Embryonic facial prominence (tissue), 1 donor: ENCODE measurements at regions not wholly inside any gene's neighbourhood (a gene's known extent, or its start where the extent isn't known, plus 50 kb on each side); places are given as distances from the start of the nearest gene placed in this dataset.
"Not testable (repeated sequence)": the region's sequence is repeated elsewhere in the genome, so short reads cannot be mapped to it uniquely, and the experiment has no call there.

ENCODE experiments used
- DNase-seq: peaks from one replicate; pipeline ENCODE4 v3.0.0-alpha.2; 2016; ENCODE audit errors: extremely low spot score

- no peak for DNase-seq
Observed at GRCh38 chr4:65265526-65265925, 404.8 kb downstream of the EPHA5 start.

GRCh38 chr4:65259296-65259695 is 411.0 kb downstream of the EPHA5 start:
- no peak for DNase-seq

DNA sequence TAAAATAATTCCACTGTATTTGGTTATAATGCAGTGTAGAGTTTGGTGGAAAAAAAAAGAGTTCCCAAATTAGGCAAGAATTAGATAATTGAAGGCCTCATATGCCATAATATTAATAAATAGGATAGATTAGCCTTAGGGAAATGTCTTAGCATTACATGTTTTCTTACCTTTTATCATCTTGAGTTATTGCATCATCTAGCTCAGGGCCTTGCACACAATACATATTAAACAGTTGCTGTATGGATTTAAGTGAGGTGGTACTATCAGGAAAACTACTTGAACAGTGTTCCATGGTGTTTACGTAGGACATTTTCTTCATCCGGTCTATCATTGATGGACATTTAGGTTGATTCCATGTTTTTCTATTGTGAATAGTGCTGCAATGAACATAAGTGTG is 419.4 kb downstream of the EPHA5 start:
- DNase-seq: no peak

- DNase-seq: no peak
Observed at GRCh38 chr4:65249111-65249510, 421.2 kb downstream of the EPHA5 start.

- no peak for DNase-seq
Observed at GRCh38 chr4:65242156-65242846, 428.0 kb downstream of the EPHA5 start.

- no peak for DNase-seq
Observed at GRCh38 chr4:65241257-65241997, 428.9 kb downstream of the EPHA5 start.

DNA sequence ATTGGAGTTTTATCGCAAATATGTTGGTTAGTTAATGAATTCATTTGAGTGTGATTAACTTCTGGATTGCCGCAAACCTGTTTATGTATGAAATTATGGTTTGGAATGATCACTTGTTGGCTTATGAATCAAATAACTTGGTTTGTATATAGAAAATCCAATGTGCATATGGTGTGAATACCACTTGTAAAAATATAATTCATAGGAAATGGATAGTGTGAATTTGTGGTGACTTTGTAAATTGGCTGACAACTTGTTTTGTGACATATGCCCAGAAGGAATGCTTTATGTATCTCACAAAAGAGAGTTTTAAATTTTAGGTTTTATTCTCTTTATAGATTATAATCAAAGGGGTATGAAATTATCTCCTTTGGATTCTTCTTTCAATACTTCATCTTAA is 436.2 kb downstream of the EPHA5 start:
- DNase-seq: no peak

DNA sequence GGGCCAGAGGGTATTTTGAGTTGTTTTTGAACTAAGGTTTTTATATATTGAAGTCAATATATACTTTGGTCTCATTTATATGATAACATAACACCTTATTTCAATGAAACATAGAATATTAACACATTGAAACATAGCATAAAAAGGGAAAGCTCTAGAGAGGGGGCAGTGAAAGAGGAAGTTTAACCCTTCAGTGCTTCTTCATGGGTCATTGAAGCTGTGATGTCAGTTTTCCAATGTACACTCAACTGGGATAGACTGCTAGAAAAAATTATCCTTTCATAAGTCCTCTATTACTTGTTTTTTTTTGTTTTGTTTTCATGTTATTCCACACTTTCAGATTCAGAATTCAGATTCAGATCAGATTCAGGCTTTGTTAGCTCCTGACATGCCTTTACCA is 442.7 kb downstream of the EPHA5 start:
- DNase-seq: no peak

DNA sequence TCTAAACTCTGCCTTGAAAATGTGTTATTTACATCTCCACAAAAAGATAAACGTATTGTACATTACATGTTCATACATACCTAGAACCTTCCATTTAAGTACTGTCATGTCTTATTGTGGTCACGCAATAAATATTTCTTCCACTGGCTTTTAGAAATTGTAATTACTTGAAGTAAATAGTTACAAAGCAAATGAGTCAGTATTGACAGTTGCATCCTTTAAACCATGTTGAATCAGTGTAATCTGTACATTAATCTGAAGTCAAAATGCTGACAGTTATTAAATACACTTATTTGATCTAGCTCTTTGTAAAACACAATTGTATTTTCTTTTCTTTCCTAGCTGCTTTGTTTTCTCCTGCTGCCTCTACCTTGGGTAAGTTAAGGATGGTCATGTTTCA is 446.7 kb downstream of the EPHA5 start:
- no peak for DNase-seq

DNA sequence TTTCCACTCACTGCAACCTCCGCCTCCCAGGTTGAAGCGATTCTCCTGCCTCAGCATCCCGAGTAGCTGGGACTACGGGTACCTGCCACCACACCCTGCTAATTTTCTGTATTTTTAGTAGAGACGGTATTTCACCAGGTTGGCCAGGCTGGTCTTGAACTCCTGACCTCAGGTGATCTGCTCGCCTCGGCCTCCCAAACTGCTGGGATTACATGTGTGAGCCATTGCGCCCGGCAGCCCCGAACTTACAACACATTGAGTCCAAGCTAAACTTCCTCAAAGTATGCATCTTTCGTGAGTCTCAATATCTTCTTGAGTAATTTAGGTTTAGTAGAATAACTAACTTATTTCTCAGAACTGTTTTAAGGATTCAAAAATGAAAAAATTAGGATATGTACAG is 447.2 kb downstream of the EPHA5 start:
- not testable (repeated sequence) for DNase-seq

DNA sequence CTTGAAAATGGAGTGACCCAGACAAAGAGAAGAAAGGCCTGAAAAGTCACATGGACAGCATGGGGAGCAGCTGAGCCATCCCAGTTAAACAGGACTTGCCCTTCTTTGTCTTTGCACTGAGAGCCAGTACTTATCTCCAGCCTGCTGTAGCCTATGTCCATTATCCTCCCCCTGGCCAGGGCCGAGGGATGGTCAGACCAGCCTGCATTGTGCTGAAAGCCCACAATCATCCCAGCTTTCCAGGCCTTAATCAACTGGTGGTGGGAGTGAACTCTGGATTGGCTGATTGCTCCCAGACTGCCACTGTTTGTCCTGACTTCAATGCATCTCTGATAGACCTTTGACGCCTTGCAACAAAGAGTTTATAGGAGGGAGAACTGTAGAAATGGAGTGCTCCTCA is 453.1 kb downstream of the EPHA5 start:
- no peak for DNase-seq

DNA sequence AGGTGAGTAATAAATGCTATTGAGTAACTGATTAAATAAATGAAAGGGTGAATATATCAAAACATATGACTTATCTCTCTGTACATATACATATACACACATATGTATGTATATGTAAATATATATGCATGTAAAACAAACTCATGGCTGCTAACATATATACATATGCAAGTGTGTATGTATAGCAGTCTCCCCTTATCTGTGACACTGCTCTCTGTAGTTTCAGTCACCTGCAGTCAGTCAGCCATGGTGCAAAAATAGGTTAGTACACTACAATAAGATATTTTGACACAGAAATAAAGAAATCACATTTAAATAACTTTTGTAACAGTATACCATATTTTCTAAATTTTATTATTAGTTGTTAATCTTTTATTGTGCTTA is 467.4 kb downstream of the EPHA5 start:
- DNase-seq: no peak

DNA sequence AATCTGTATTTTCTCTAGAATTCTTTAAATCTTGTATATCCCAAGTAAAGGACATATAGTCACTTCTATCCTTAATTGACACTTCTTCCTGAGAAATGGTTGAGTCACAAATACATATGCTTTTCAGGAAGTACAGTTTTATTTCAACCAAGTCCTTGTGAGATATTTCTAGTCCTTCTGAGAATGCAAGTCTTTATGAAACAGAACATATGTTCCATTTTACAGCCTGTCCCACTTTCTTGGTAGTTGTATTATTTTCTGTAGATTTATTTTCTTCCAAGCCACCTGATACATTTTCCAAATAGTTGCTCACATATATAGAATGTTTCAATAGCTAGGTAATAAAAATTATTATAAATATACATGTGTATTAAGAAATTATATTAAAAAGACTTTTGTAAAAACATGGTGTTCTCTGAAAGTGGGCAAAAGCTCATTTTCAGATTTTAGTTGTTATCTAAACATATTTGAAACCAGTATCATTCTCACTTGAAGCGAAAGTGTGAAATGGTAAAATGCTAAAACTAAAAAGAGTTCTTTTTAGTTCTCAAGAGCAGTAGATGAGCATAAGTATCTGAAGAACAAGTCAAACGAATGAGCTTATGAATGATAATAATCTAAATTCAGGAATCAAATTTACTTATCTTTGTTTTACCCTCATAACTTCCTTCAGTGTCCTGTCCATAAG is 468.0 kb downstream of the EPHA5 start:
- no peak for DNase-seq

- no peak for DNase-seq
Observed at GRCh38 chr4:65195666-65196065, 474.6 kb downstream of the EPHA5 start.

- DNase-seq: no peak
Observed at GRCh38 chr4:65195002-65195401, 475.3 kb downstream of the EPHA5 start.

DNA sequence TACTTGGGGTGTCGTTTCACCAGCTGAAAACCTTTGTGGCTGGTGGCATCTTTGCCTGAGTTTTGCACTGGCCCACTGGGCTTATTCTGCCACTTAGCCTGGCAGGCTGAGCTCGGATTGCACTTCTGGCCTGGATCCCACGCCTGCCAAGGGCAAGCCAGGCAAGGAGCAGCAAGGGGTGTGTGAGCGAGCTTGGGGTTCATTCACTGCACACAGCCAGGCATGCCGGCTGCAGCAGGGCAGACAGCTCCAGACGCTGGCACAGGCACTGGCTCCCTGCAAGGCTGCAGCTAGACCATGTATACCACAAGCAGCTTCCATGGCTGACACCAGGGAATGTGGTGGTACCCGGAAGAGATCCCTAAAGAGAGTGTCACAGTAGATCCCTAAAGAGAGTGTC is 476.3 kb downstream of the EPHA5 start:
- no peak for DNase-seq

DNA sequence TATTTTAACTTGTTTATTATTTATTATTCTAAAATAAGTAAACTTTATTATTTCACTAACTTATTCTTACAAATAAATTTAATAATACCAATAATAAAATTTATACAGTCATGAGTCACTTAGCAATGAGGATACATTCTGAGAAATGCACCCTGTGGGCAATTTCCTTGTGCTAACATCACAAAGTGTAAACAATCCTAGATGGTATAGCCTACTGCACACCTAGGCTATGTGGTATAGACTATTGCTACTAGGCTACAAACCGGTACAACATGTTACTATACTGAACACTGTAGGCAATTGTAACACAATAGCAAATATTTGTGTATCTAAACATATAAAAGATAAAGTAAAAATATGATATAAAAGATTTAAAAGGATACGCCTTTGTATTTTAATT is 479.5 kb downstream of the EPHA5 start:
- no peak for DNase-seq

DNA sequence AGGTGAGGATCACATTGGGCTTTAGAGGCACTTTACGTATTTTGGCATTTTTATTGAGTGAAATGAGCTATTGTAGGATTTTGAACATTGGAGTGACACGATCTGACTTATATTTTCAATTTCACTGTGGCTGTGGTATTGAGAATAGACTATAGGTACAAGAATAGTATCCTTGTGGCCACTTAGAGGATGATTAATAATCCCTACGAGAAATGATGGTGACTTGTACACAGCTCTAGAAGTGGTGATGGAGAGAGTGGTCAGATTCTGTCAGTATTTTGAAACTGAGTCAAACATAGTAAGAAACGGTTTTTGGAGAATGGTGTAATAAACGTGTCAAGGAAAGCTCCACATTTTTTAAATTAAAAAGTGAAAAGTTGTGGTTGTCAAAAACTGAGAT is 494.7 kb downstream of the EPHA5 start:
- DNase-seq: no peak

- no peak for DNase-seq
Observed at GRCh38 chr4:65170768-65171514, 499.3 kb downstream of the EPHA5 start.

GRCh38 chr4:65167719-65168118 is 502.6 kb downstream of the EPHA5 start:
- no peak for DNase-seq

DNA sequence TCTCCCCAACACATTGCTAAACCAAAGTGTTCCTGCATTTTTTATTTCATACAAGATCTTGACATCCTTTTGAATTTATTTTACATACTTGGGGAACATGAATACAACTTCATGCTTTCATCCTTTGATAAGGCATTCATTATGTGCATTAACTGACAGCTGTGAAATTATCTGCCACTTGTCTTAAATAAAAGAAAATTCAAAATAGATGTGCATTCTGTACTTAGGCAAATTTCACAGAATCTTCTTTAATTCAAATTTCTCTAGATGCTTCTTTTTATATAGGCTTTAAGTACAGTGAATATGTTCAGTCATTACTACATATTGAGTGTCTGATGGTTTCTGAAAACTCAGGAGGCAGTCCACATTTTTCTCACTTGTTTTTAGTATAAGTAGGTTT is 518.1 kb downstream of the EPHA5 start:
- DNase-seq: no peak

DNA sequence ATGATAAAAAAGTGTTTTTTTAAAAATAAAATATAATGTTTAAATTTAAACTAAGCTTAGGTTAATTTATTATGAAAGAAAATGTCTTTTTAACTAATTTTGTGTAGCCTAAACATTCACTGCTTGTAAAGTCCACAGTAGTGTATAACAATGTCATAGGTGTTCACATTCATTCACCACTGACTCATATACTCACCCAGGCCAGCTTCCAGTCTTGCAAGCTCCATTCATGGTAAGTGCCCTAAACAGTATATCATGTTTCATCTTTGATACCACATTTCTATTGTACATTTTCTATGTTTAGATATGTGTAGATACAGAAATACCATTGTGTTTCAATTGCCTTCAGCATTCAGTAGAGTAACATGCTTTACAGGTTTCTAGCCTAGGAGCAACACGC is 530.3 kb downstream of the EPHA5 start:
- DNase-seq: no peak
